ENCODE measurements at regions not wholly inside any gene's neighbourhood (a gene's known extent, or its start where the extent isn't known, plus 50 kb on each side); places are given as distances from the start of the nearest gene placed in this dataset.

DNA sequence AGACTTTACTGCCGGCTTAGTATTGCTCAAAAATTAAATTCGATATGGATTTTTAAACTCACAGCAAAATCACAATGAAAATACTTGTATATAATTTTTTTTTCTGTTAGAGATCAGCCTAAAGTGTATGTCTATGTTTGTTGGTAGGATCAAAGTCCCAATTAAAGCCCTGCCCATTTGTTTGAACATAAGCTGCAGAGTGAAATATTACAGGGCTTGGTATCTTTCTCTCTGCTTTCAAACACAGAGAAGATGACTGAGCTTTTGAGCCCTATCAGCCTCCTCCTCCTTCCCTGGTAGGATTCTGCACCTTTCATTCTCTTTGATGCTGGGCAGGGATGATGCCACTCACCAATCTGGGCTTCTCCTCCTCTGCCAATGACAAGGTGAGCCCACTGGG is 345.4 kb downstream of the PPP1R2C start:
- no peaks in the 10 kb centered on the region for H3K36me3 ChIP-seq
- H3K4me3 ChIP-seq (ENCODE audit: low read depth, low read length): no peak overlapping the region
- H3K4me1 ChIP-seq: no peaks in the 10 kb centered on the region
- DNase-seq: no peak
- no peaks in the 10 kb centered on the region for H3K9me3 ChIP-seq
- H3K27me3 ChIP-seq: no peaks in the 10 kb centered on the region
- no peak for TF ChIP-seq CTCF (IDR thresholded peaks at IDR 0.05; ENCODE audit: low read depth, low read length)

DNA sequence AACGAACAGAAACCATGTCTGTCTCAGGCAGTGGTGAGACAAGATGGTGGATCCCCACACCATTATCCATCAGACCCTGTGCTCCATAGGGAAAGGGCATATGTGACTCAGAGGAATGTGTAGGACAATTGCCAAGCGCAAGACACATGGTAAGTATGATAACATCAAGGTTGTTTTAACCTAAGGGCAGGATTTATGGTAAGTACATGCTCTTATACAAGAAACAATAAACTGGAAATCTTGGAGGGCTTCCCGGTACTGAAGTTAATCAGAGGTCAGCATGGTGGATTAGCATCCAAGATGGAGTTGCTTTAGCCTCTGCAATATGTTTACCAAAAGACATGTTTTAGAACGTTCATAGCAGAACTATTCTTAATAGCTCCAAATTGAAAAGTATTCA is 355.0 kb downstream of the PPP1R2C start:
- H3K9me3 ChIP-seq: no peaks in the 10 kb centered on the region
- H3K36me3 ChIP-seq: no peaks in the 10 kb centered on the region
- TF ChIP-seq CTCF (IDR thresholded peaks at IDR 0.05; ENCODE audit: low read depth, low read length): no peak
- DNase-seq: no peak
- H3K4me3 ChIP-seq (ENCODE audit: low read depth, low read length): no peak overlapping the region
- no peaks in the 10 kb centered on the region for H3K4me1 ChIP-seq
- H3K27me3 ChIP-seq: no peaks in the 10 kb centered on the region

- DNase-seq: no peak
- H3K4me1 ChIP-seq: no peaks in the 10 kb centered on the region
- H3K36me3 ChIP-seq: no peaks in the 10 kb centered on the region
- no peak overlapping the region for H3K4me3 ChIP-seq (ENCODE audit: low read depth, low read length)
- no peaks in the 10 kb centered on the region for H3K27me3 ChIP-seq
- no peaks in the 10 kb centered on the region for H3K9me3 ChIP-seq
- no peak for TF ChIP-seq CTCF (IDR thresholded peaks at IDR 0.05; ENCODE audit: low read depth, low read length)
Measured at GRCh38 chrX:42420426-42420825, 357.5 kb downstream of the PPP1R2C start.

GRCh38 chrX:42415636-42416035 is 362.3 kb downstream of the PPP1R2C start:
- H3K27me3 ChIP-seq: no peaks in the 10 kb centered on the region
- H3K4me1 ChIP-seq: no peaks in the 10 kb centered on the region
- DNase-seq: no peak
- H3K9me3 ChIP-seq: no peaks in the 10 kb centered on the region
- H3K36me3 ChIP-seq: no peaks in the 10 kb centered on the region
- no peak for TF ChIP-seq CTCF (IDR thresholded peaks at IDR 0.05; ENCODE audit: low read depth, low read length)
- no peak overlapping the region for H3K4me3 ChIP-seq (ENCODE audit: low read depth, low read length)

DNA sequence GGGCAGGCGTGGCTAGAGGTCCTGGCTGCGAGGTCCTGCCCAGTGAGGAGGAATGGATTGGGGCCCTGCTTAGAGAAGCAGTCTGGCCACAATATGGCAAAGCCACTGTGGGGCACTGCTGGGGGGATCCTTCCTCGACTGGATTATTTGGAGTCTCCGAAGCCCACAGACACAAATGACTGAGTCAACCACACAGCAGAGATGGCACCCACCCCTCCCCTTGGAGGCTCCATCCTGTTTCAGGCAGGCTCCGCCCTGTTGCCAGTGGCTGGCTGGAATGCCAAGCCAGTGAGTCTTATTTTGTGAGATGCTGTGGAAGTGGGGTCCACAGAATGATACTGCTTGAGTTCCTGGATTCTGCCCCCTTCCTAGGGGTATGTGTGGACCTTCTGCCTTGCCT is 363.9 kb downstream of the PPP1R2C start:
- TF ChIP-seq CTCF (IDR thresholded peaks at IDR 0.05; ENCODE audit: low read depth, low read length): no peak
- Histone ChIP-seq H3K27me3 (no peaks in the 10 kb centered on the region), H3K36me3 (no peaks in the 10 kb centered on the region), H3K4me1 (no peaks in the 10 kb centered on the region), H3K9me3 (no peaks in the 10 kb centered on the region), H3K4me3 (ENCODE audit: low read depth, low read length) (no peak overlapping the region)
- no peak for DNase-seq

DNA sequence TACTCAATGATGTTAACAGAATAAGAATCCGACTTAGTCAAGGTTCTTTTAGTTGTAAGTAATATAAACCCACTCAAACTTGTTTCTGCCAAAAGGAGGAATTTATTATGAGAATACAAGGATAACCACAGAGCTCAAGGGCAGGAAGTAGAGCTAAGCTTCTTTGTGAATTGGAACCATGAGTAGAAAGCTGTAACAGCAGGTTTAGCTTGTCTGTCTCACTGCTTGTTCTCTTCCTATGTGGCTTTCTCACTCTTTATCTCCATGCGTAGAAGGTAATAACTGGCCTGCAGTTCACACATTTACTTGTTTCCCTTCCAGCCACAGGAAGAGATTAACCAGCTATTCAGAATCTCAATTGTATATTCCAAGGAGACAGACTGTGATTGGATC is 378.3 kb downstream of the PPP1R2C start:
- Histone ChIP-seq H3K4me3 (ENCODE audit: low read depth, low read length) (no peak overlapping the region), H3K36me3 (no peaks in the 10 kb centered on the region), H3K27me3 (no peaks in the 10 kb centered on the region), H3K9me3 (no peaks in the 10 kb centered on the region), H3K4me1 (no peaks in the 10 kb centered on the region)
- DNase-seq: no peak
- no peak for TF ChIP-seq CTCF (IDR thresholded peaks at IDR 0.05; ENCODE audit: low read depth, low read length)
